Tibial nerve (tissue), 4 donors: ENCODE measurements at regions not wholly inside any gene's neighbourhood (a gene's known extent, or its start where the extent isn't known, plus 50 kb on each side); places are given as distances from the start of the nearest gene placed in this dataset.

Source experiments
- CTCF ChIP-seq, 5 experiments: fragments of 200-600 bp in 3 of 5; fragments of 450-650 bp in 2 of 5; sonication (generic) in 3 of 5; IDR thresholded peaks; one replicate each; pipeline ENCODE4 v1.5.1; 2016 to 2019; ENCODE audit warnings: antibody characterized with exemption in 5 of 5, mild to moderate bottlenecking in 3 of 5, moderate library complexity in 2 of 5
- EP300 ChIP-seq, 2 donors: sonication (generic); formaldehyde crosslinking; IDR thresholded peaks; one replicate each; pipeline ENCODE4 v1.6.1; 2017; ENCODE audit warnings: antibody characterized with exemption in 2 of 2, mild to moderate bottlenecking in 1 of 2
- POLR2A ChIP-seq, 2 donors: fragments of 450-650 bp; IDR thresholded peaks; one replicate each; pipeline ENCODE4 v1.6.1; 2017; ENCODE audit warnings: antibody characterized with exemption in 2 of 2, mild to moderate bottlenecking in 2 of 2, moderate library complexity in 2 of 2

- TF ChIP-seq POLR2A (IDR thresholded peaks at IDR 0.05) (no peak), CTCF (IDR thresholded peaks at IDR 0.05) (no peak), EP300 (IDR thresholded peaks at IDR 0.05) (no peak)
Measured at GRCh38 chrX:46398874-46399273, 146.3 kb downstream of the ZNF674 start.
